Heart left ventricle (tissue), 16 donors: ENCODE measurements at regions not wholly inside any gene's neighbourhood (a gene's known extent, or its start where the extent isn't known, plus 50 kb on each side); places are given as distances from the start of the nearest gene placed in this dataset.
"Not testable (repeated sequence)": the region's sequence is repeated elsewhere in the genome, so short reads cannot be mapped to it uniquely, and the experiment has no call there.

Source experiments
- ATAC-seq, 4 donors: fragments of 200-7000 bp; cut with Tn5 transposase; one replicate each; pipeline ENCODE4 v1.9.1; 2020 to 2022; ENCODE audit warnings: moderate library complexity in 4 of 4, mild to moderate bottlenecking in 3 of 4, moderate number of reproducible peaks in 1 of 4
- DNase-seq, 5 donors: peaks; one replicate each; pipeline ENCODE4 v3.0.0-alpha.2; 2020
- H3K27ac ChIP-seq, 12 donors: fragments of 200-600 bp; sonication (generic) in 4 of 12; one replicate each; pipeline versions ENCODE4 v1.5.0 to v1.8.0; 2016 to 2022; ENCODE audit warnings: mild to moderate bottlenecking in 2 of 12
- H3K27me3 ChIP-seq, 9 donors: fragments of 200-600 bp; sonication (generic) in 2 of 9; one replicate each; pipeline versions ENCODE4 v1.5.1 to v1.8.0; 2016 to 2022; ENCODE audit warnings: mild to moderate bottlenecking in 3 of 9
- H3K36me3 ChIP-seq, 9 donors: fragments of 200-600 bp; sonication (generic) in 2 of 9; one replicate each; pipeline versions ENCODE4 v1.5.0 to v1.8.0; 2018 to 2022; ENCODE audit warnings: mild to moderate bottlenecking in 2 of 9
- H3K4me1 ChIP-seq, 12 donors: fragments of 200-600 bp; sonication (generic) in 4 of 12; one replicate each; pipeline versions ENCODE4 v1.5.0 to v1.8.0; 2016 to 2022; ENCODE audit warnings: mild to moderate bottlenecking in 3 of 12
- H3K4me3 ChIP-seq, 12 donors: fragments of 200-600 bp; sonication (generic) in 4 of 12; one replicate each; pipeline versions ENCODE4 v1.5.0 to v1.8.0; 2017 to 2022; ENCODE audit warnings: mild to moderate bottlenecking in 9 of 12, moderate library complexity in 4 of 12
- H3K9me3 ChIP-seq, 12 donors: fragments of 200-600 bp; sonication (generic) in 4 of 12; one replicate each; pipeline versions ENCODE4 v1.5.0 to v1.8.0; 2016 to 2022; ENCODE audit warnings: mild to moderate bottlenecking in 1 of 12
- POLR2A ChIP-seq, 2 donors: fragments of 450-650 bp; IDR thresholded peaks; one replicate each; pipeline ENCODE4 v1.6.1; 2017; ENCODE audit warnings: antibody characterized with exemption in 2 of 2, mild to moderate bottlenecking in 2 of 2, moderate library complexity in 2 of 2
- WGBS, 4 donors: extraction: QIAGEN DNeasy Blood & Tissue Kit in 2 of 4; methylation state at CpG; one replicate each; pipeline versions ENCODE4 v1.1.5 to v1.1.7; 2013 to 2018; 5-methylcytosine and 5-hydroxymethylcytosine counted together
- intact Hi-C, 10 donors: fragments of 100-400 bp; cut with DNase I; formaldehyde crosslinking; loops; one replicate each; pipeline versions ENCODE4 v1.11.1 to v1.14.2; 2022
- TF ChIP-seq, protein P1 (sequence below), 12 donors: fragments of 200-600 bp; sonication (generic) in 4 of 12; IDR thresholded peaks; one replicate each; pipeline versions ENCODE4 v1.5.0 to v1.8.0; 2018 to 2022; ENCODE audit warnings: antibody characterized with exemption in 12 of 12, mild to moderate bottlenecking in 5 of 12
- donor health status: ischemic (EF 13 %, LVEDD 7.1; RV severe dilation, severe dysfunction).
- donor health status: healthy with polysubstance abuse.
- donor health status: DM: no; HTN: yes; CAD: no.
- donor health status: DM: no; HTN: no; CAD: no.
- donor health status: ischemic (EF 25% LVEDD 6.9; RV normal size, moderate dysfunction).
- donor health status: ischemic (EF 25% LVEDD 5.7; RV mildly dilated, moderate dysfunction).
- donor health status: healthy.
- donor health status: DM: yes; HTN: yes; CAD: no.
- donor health status: ischemic (EF 35%, LVEDD 5.7; RV mildly dilated, moderate dysfunction).
- donor health status: nonischemic (EF 11% LVEDD 7.7; RV severe dilation, severe dysfunction).
- donor health status: DM: yes; HTN: yes; CAD: no.
- donor health status: PGD.
- donor health status: ischemic (EF 29% LVEDD 5.4; RV normal size, mild dysfunction).
- donor health status: nonischemic (EF 23%, LVEDD 6.1; RV moderate dilation, normal function).

- Histone ChIP-seq H3K36me3 (no peaks in the 10 kb centered on the region), H3K27ac (peak overlapping the region; percentile 86 to 99 (median 96)), H3K27me3 (no peaks in the 10 kb centered on the region), H3K9me3 (no peaks in the 10 kb centered on the region), H3K4me3 (peak overlapping the region; percentile 63 to 96 (median 78)), H3K4me1 (peaks cover 0 to 32% (median 3%) of the 10 kb centered on the region in 12 donors)
- TF ChIP-seq, protein P1, sequence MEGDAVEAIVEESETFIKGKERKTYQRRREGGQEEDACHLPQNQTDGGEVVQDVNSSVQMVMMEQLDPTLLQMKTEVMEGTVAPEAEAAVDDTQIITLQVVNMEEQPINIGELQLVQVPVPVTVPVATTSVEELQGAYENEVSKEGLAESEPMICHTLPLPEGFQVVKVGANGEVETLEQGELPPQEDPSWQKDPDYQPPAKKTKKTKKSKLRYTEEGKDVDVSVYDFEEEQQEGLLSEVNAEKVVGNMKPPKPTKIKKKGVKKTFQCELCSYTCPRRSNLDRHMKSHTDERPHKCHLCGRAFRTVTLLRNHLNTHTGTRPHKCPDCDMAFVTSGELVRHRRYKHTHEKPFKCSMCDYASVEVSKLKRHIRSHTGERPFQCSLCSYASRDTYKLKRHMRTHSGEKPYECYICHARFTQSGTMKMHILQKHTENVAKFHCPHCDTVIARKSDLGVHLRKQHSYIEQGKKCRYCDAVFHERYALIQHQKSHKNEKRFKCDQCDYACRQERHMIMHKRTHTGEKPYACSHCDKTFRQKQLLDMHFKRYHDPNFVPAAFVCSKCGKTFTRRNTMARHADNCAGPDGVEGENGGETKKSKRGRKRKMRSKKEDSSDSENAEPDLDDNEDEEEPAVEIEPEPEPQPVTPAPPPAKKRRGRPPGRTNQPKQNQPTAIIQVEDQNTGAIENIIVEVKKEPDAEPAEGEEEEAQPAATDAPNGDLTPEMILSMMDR (IDR thresholded peaks at IDR 0.05), result peak in 5 of 12 donors; percentile 10 to 32 (median 15)
- no peak for TF ChIP-seq POLR2A (IDR thresholded peaks at IDR 0.05)
- WGBS, 4 donors, result 0 to 1% (median 0%) methylated on average over 3 to 114 of the region's 114 CpGs
- intact Hi-C loops, result no loop called here
- peak; percentile 78 to 96 (median 92) for ATAC-seq
- DNase-seq, result peak; percentile 69 to 90 (median 86)
Observed at GRCh38 chr7:29684787-29685650, 121.3 kb upstream of the WIPF3 start.

GRCh38 chr7:29685651-29686271 is 120.5 kb upstream of the WIPF3 start:
- DNase-seq, H3K27me3 ChIP-seq, H3K36me3 ChIP-seq, intact Hi-C loops, ATAC-seq, H3K9me3 ChIP-seq: not testable (repeated sequence)
- Histone ChIP-seq H3K4me3 (peak overlapping the region; percentile 63 to 96 (median 78)), H3K27ac (peak overlapping the region; percentile 86 to 99 (median 96)), H3K4me1 (peaks cover 0 to 27% (median 2%) of the 10 kb centered on the region in 12 donors)
- 0 to 1% (median 1%) methylated on average over 20 to 21 of the region's 21 CpGs for WGBS, 4 donors

- not testable (repeated sequence) for H3K27ac ChIP-seq, H3K9me3 ChIP-seq, ATAC-seq
Observed at GRCh38 chr7:29690510-29690909, 115.8 kb upstream of the WIPF3 start.

GRCh38 chr7:29696402-29696801 is 109.9 kb upstream of the WIPF3 start:
- H3K9me3 ChIP-seq, H3K27me3 ChIP-seq, DNase-seq, ATAC-seq, H3K4me3 ChIP-seq, H3K27ac ChIP-seq, H3K4me1 ChIP-seq, H3K36me3 ChIP-seq, intact Hi-C loops: not testable (repeated sequence)
- WGBS, 4 donors, result 52 to 64% (median 56%) methylated on average over 5 of the region's 5 CpGs

More at GRCh38 chr7:29690510-29690909, 115.8 kb upstream of the WIPF3 start:
- H3K36me3 ChIP-seq, H3K27me3 ChIP-seq, DNase-seq, intact Hi-C loops, H3K4me1 ChIP-seq, H3K4me3 ChIP-seq: not testable (repeated sequence)
- WGBS, 4 donors, result 65 to 75% (median 72%) methylated on average over 4 of the region's 4 CpGs

- H3K27ac ChIP-seq, H3K4me3 ChIP-seq, H3K27me3 ChIP-seq, ATAC-seq, H3K4me1 ChIP-seq, intact Hi-C loops, H3K36me3 ChIP-seq, DNase-seq: not testable (repeated sequence)
- 72 to 94% (median 92%) methylated on average over 2 of the region's 2 CpGs for WGBS, 4 donors
- H3K9me3 ChIP-seq, result peaks cover 0 to 12% (median 0%) of the 10 kb centered on the region in 12 donors
Observed at GRCh38 chr7:29699723-29700122, 106.6 kb upstream of the WIPF3 start.

- H3K27me3 ChIP-seq, H3K36me3 ChIP-seq, H3K4me1 ChIP-seq, ATAC-seq, H3K4me3 ChIP-seq, DNase-seq, H3K27ac ChIP-seq, intact Hi-C loops: not testable (repeated sequence)
- H3K9me3 ChIP-seq, result peaks cover 0 to 20% (median 0%) of the 10 kb centered on the region in 12 donors
- 91 to 100% (median 100%) methylated on average over 1 of the region's 1 CpG for WGBS, 4 donors
Observed at GRCh38 chr7:29701540-29701939, 104.8 kb upstream of the WIPF3 start.

GRCh38 chr7:29703830-29704229 is 102.5 kb upstream of the WIPF3 start:
- H3K27ac ChIP-seq, ATAC-seq, intact Hi-C loops, H3K4me1 ChIP-seq, H3K4me3 ChIP-seq, H3K36me3 ChIP-seq, H3K27me3 ChIP-seq, DNase-seq: not testable (repeated sequence)
- H3K9me3 ChIP-seq, result peaks cover 0 to 20% (median 0%) of the 10 kb centered on the region in 12 donors
- 89 to 97% (median 95%) methylated on average over 4 of the region's 4 CpGs for WGBS, 4 donors

- H3K27ac ChIP-seq, H3K36me3 ChIP-seq, H3K4me3 ChIP-seq, H3K4me1 ChIP-seq, intact Hi-C loops, H3K27me3 ChIP-seq, DNase-seq, ATAC-seq: not testable (repeated sequence)
- peaks cover 0 to 16% (median 0%) of the 10 kb centered on the region in 12 donors for H3K9me3 ChIP-seq
Observed at GRCh38 chr7:29709002-29709401, 97.3 kb upstream of the WIPF3 start.

DNA sequence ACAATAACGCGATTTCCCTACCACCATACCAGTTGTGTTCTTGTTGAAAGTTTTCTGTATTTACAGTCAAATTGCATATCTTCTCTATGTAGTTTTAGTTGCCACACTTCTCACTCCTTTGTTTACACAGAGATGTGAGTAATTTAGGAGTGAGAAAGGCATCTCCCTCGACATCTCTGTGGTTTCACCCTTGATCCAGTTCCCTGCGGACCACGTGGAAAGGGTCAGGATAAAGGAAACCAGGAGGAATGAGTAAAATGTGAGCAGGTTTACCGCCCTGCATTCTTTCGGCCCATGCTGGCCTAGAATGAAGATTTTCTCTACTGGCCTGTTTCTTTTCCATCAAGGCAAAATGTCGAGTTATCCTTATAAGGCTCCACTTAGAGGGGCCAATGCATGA is 83.2 kb upstream of the WIPF3 start:
- WGBS, 4 donors, result 49 to 63% (median 58%) methylated on average over 8 of the region's 8 CpGs
- H3K9me3 ChIP-seq, DNase-seq, H3K36me3 ChIP-seq, intact Hi-C loops, H3K27ac ChIP-seq, H3K27me3 ChIP-seq, ATAC-seq, H3K4me1 ChIP-seq, H3K4me3 ChIP-seq: not testable (repeated sequence)
